GM12878 (cell line): ENCODE measurements at regions not wholly inside any gene's neighbourhood (a gene's known extent, or its start where the extent isn't known, plus 50 kb on each side); places are given as distances from the start of the nearest gene placed in this dataset.

Experiments used
- ATAC-seq: fragments of 200-7000 bp; cut with Tn5 transposase; 3 replicates; pipeline ENCODE4 v1.9.1; 2020; ENCODE audit warnings: mild to moderate bottlenecking, moderate library complexity
- BruUV-seq: library from RNA; stranded (reverse); fragments of 400-500 nt; replicated peaks from 2 replicates; lab custom pipeline; 2021; lab: Mats Ljungman, UMichigan
- CTCF ChIA-PET: fragments of 300-600 bp; sonication (Branson Sonifier 250); formaldehyde crosslinking; extraction: SDS; loops from one replicate; lab custom pipeline; 2021; ENCODE audit warnings: inconsistent platforms; lab: Yijun Ruan, JAX
- POLR2A ChIA-PET: fragments of 350-600 bp; formaldehyde crosslinking; extraction: SDS; loops from one replicate; lab custom pipeline; 2021; ENCODE audit warnings: inconsistent platforms; lab: Charles Lee
- RAD21 ChIA-PET: fragments of 300-600 bp; sonication (Branson Sonifier 250); formaldehyde crosslinking; loops from one replicate; lab custom pipeline; 2023; ENCODE audit warnings: antibody characterized with exemption; ENCODE audit not compliant: unreplicated experiment; lab: Charles Lee
- SMC1A ChIA-PET: fragments of 300-600 bp; sonication (Branson Sonifier 250); formaldehyde crosslinking; loops from one replicate; lab custom pipeline; 2023; ENCODE audit not compliant: unreplicated experiment, uncharacterized antibody; lab: Charles Lee
- DNase-seq: peaks from one replicate; pipeline ENCODE4 v3.0.0-alpha.2; 2011; ENCODE audit warnings: low read depth, low spot score
- FAIRE-seq: peaks from 3 replicates; lab custom pipeline; 2011; peaks lifted over from hg19 to GRCh38; lab: Jason Lieb, UNC
- H2AFZ ChIP-seq: 2 replicates; pipeline ENCODE4 v1.6.0; 2011; ENCODE audit warnings: low read depth, low read length, control low read depth; ENCODE audit not compliant: control insufficient read depth
- H3K27ac ChIP-seq: 2 replicates; pipeline ENCODE4 v1.5.1; 2011; ENCODE audit warnings: control low read depth; ENCODE audit not compliant: control insufficient read depth, insufficient read depth
- H3K27me3 ChIP-seq, 2 experiments: replicated peaks in 1 of 2; 2 replicates each; pipeline versions ENCODE4 v1.6.0 to v1.6.1; 2011; ENCODE audit warnings: low read length in 1 of 2; ENCODE audit not compliant: control insufficient read depth in 2 of 2, insufficient read depth in 2 of 2
- H3K36me3 ChIP-seq, 2 experiments: 2 replicates each; pipeline ENCODE4 v1.5.1; 2011; ENCODE audit warnings: low read length in 1 of 2; ENCODE audit not compliant: control insufficient read depth in 2 of 2, insufficient read depth in 2 of 2
- H3K4me1 ChIP-seq: 2 replicates; pipeline ENCODE4 v1.6.1; 2011; ENCODE audit warnings: mild to moderate bottlenecking, low read length, moderate library complexity, mixed read lengths; ENCODE audit not compliant: control insufficient read depth, insufficient read depth
- H3K4me2 ChIP-seq: 2 replicates; pipeline ENCODE4 v1.6.0; 2011; ENCODE audit warnings: control low read depth; ENCODE audit not compliant: control insufficient read depth, insufficient read depth
- H3K4me3 ChIP-seq: fragments of 200-600 bp; sonication (generic); 2 replicates; pipeline ENCODE4 v1.5.1; 2016
- H3K79me2 ChIP-seq: 2 replicates; pipeline ENCODE4 v1.6.0; 2011; ENCODE audit warnings: low read length; ENCODE audit not compliant: control insufficient read depth, insufficient read depth
- H3K9ac ChIP-seq: 2 replicates; pipeline ENCODE4 v1.8.0; 2011; ENCODE audit warnings: low read length, control low read depth, mixed read lengths; ENCODE audit not compliant: control insufficient read depth, insufficient read depth
- H3K9me3 ChIP-seq: replicated peaks from 3 replicates; pipeline ENCODE4 v1.5.1; 2011; ENCODE audit warnings: mild to moderate bottlenecking, low read length; ENCODE audit not compliant: control insufficient read depth, insufficient read depth
- H4K20me1 ChIP-seq: 2 replicates; pipeline ENCODE4 v1.6.0; 2011; ENCODE audit not compliant: control insufficient read depth, insufficient read depth
- CTCF ChIP-seq, 3 experiments: IDR thresholded peaks in 2 of 3; conservative IDR thresholded peaks in 1 of 3; 2 replicates each; pipeline ENCODE4 v1.5.1; 2011; ENCODE audit warnings: low read depth in 3 of 3, low read length in 3 of 3, mild to moderate bottlenecking in 3 of 3, control low read depth in 2 of 3, moderate library complexity in 2 of 3, inconsistent platforms in 1 of 3, mixed read lengths in 1 of 3; ENCODE audit not compliant: control insufficient read depth in 2 of 3, insufficient read depth in 1 of 3; ENCODE audit errors: extremely low read depth in 1 of 3
- EZH2 ChIP-seq: IDR thresholded peaks from 2 replicates; pipeline ENCODE4 v1.6.1; 2012; ENCODE audit warnings: low read depth, mild to moderate bottlenecking, control low read depth, inconsistent platforms, low read length, borderline replicate concordance; ENCODE audit not compliant: control insufficient read depth
- FOXM1 ChIP-seq: IDR thresholded peaks from 2 replicates; pipeline ENCODE4 v1.6.1; 2012; ENCODE audit warnings: low read depth, mild to moderate bottlenecking, inconsistent platforms, low read length, moderate library complexity
- GABPA ChIP-seq: IDR thresholded peaks from 2 replicates; pipeline ENCODE4 v1.6.1; 2014; ENCODE audit warnings: antibody characterized with exemption, low read depth, mild to moderate bottlenecking, inconsistent platforms
- HCFC1 ChIP-seq: fragments of 150-350 bp; IDR thresholded peaks from 2 replicates; pipeline ENCODE4 v1.6.1; 2014; ENCODE audit warnings: low read length
- KDM1A ChIP-seq: fragments of 200-600 bp; sonication (generic); IDR thresholded peaks from 2 replicates; pipeline ENCODE4 v1.6.1; 2016; ENCODE audit warnings: borderline replicate concordance
- MTA2 ChIP-seq: fragments of 450-650 bp; IDR thresholded peaks from 2 replicates; pipeline ENCODE4 v1.6.1; 2016; ENCODE audit warnings: low read depth, mild to moderate bottlenecking, moderate library complexity
- MTA3 ChIP-seq: IDR thresholded peaks from 2 replicates; pipeline ENCODE4 v1.6.1; 2012; ENCODE audit warnings: low read length, inconsistent platforms, borderline replicate concordance
- PKNOX1 ChIP-seq: fragments of 450-650 bp; IDR thresholded peaks from 2 replicates; pipeline ENCODE4 v1.6.1; 2016; ENCODE audit warnings: mild to moderate bottlenecking
- SPI1 ChIP-seq: IDR thresholded peaks from 2 replicates; pipeline ENCODE4 v1.6.1; 2011; ENCODE audit warnings: low read depth, mild to moderate bottlenecking, low read length, moderate library complexity, borderline replicate concordance; ENCODE audit not compliant: insufficient read depth
- SREBF1 ChIP-seq: IDR thresholded peaks from 2 replicates; pipeline ENCODE4 v1.6.1; 2012; ENCODE audit warnings: mild to moderate bottlenecking, low read length
- SREBF2 ChIP-seq: IDR thresholded peaks from 2 replicates; pipeline ENCODE4 v1.6.1; 2012; ENCODE audit warnings: mild to moderate bottlenecking, low read length
- STAT1 ChIP-seq: fragments of 450-650 bp; conservative IDR thresholded peaks from 2 replicates; pipeline ENCODE4 v1.6.1; 2014; ENCODE audit warnings: antibody characterized with exemption, mild to moderate bottlenecking
- SUZ12 ChIP-seq: fragments of 200-600 bp; sonication (generic); IDR thresholded peaks from one replicate; pipeline ENCODE4 v1.6.1; 2018; ENCODE audit warnings: antibody characterized with exemption, mild to moderate bottlenecking; ENCODE audit not compliant: unreplicated experiment
- TCF12 ChIP-seq: IDR thresholded peaks from 2 replicates; pipeline ENCODE4 v1.6.1; 2011; ENCODE audit warnings: low read depth, mild to moderate bottlenecking, low read length
- ZNF207 ChIP-seq: fragments of 450-650 bp; IDR thresholded peaks from 2 replicates; pipeline ENCODE4 v1.6.1; 2014; ENCODE audit warnings: antibody characterized with exemption, mild to moderate bottlenecking, borderline replicate concordance
- ZZZ3 ChIP-seq: IDR thresholded peaks from 2 replicates; pipeline ENCODE4 v1.6.1; 2011; ENCODE audit warnings: low read depth; ENCODE audit not compliant: control insufficient read depth, insufficient read length
- WGBS: methylation state at CpG from one replicate; pipeline ENCODE4 v1.1.6; 2016; ENCODE audit warnings: low lambda C conversion rate; ENCODE audit not compliant: insufficient replicate concordance, insufficient coverage; ENCODE audit errors: missing lambda C conversion rate; 5-methylcytosine and 5-hydroxymethylcytosine counted together
- in situ Hi-C: fragments of 300-500 bp; cut with MboI; formaldehyde crosslinking; loops from 9 replicates; pipeline ENCODE4 v1.14.3; 2018; ENCODE audit warnings: mixed read lengths
- intact Hi-C: fragments of 100-400 bp; cut with micrococcal nuclease; formaldehyde crosslinking; loops from one replicate; pipeline ENCODE4 v1.14.2; 2022; ENCODE audit not compliant: unreplicated experiment
- TF ChIP-seq, protein P1 (sequence below): IDR thresholded peaks from 2 replicates; pipeline ENCODE4 v1.6.1; 2012; ENCODE audit warnings: low read depth, low read length, improper control_type of control experiment

DNA sequence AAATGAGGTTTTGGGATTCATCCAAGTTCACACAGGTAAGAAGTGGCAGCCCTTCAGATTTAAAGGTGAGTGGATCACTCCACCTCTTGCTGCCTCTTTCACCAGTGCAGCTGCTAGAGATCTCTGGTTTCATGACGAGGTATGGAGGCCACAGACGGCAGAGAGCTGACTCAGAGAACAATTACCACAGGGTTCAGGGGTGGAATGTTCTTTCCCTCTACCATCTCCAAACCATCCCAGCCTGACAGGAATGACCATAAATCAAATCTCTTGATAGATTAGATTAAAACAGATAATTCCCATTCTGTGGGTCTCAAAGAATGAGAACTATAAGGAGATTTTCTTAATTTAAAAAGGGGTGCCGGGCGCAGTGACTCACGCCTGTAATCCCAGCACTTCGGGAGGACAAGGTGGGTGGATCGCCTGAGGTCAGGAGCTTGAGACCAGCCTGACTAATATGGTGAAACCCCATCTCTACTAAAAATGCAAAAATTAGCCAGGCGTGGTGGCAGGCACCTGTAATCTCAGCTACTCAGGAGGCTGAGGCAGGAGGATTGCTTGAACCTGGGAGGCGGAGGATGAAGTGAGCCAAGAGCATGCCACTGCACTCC is 174.2 kb upstream of the ATP11B start:
- no peak overlapping the region for H3K4me2 ChIP-seq
- no peaks in the 10 kb centered on the region for H3K4me1 ChIP-seq
- no peak overlapping the region for H3K27ac ChIP-seq
- ChIA-PET SMC1A (no interaction called here), POLR2A (no interaction called here), CTCF (interaction anchor here (0.7 to 1.8 kb wide), 3 partner anchors 9 to 913 kb away, joined by 3 to 4 read pairs (median 3); no protein-coding TSS in a partner anchor), RAD21 (interaction anchor here (0.9 kb wide), 1 partner anchor 917 kb away, joined by 3 read pairs; no protein-coding TSS in a partner anchor)
- H3K79me2 ChIP-seq: no peaks in the 10 kb centered on the region
- no peaks in the 10 kb centered on the region for H3K9me3 ChIP-seq
- intact Hi-C loops (loop anchor here (1.0 to 10.0 kb wide), 3 partner anchors 64 to 910 kb away; no protein-coding TSS in a partner anchor), in situ Hi-C loops (loop anchor here (5.0 kb wide), 1 partner anchor 912 kb away; no protein-coding TSS in a partner anchor)
- no peaks in the 10 kb centered on the region for H4K20me1 ChIP-seq
- H3K27me3 ChIP-seq: no peaks in the 10 kb centered on the region; a peak in 1 of 4 replicates
- BruUV-seq: no TSS peak
- ATAC-seq (peak; percentile 44; the same call in 2 of the 3 replicates), DNase-seq (no peak), FAIRE-seq (no peak)
- no peak overlapping the region for H3K9ac ChIP-seq
- H3K36me3 ChIP-seq: no peaks in the 10 kb centered on the region
- no peak overlapping the region for H2AFZ ChIP-seq
- WGBS: 6% methylated on average over 9 of the region's 9 CpGs
- TF ChIP-seq MTA2: no peak
- no peak for TF ChIP-seq SPI1
- no peak for TF ChIP-seq ZZZ3
- TF ChIP-seq MTA3: no peak
- no peak for TF ChIP-seq EZH2
- no peak for TF ChIP-seq PKNOX1
- TF ChIP-seq SUZ12: no peak
- TF ChIP-seq SREBF1: no peak
- no peak for TF ChIP-seq ZNF207
- no peak for TF ChIP-seq FOXM1
- no peak for TF ChIP-seq CTCF (IDR thresholded peaks at IDR 0.05 in 2 of 3, conservative IDR thresholded peaks at IDR 0.05 in 1 of 3; ENCODE audit: control insufficient read depth in 2 of 3, extremely low read depth in 1 of 3, insufficient read depth in 1 of 3, low read depth in 3 of 3, low read length in 3 of 3)
- TF ChIP-seq GABPA: no peak
- TF ChIP-seq STAT1: no peak
- no peak for TF ChIP-seq TCF12
- no peak for TF ChIP-seq KDM1A
- TF ChIP-seq, protein P1, sequence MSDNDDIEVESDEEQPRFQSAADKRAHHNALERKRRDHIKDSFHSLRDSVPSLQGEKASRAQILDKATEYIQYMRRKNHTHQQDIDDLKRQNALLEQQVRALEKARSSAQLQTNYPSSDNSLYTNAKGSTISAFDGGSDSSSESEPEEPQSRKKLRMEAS: no peak
- no peak for TF ChIP-seq SREBF2
- TF ChIP-seq HCFC1: no peak
- no peak overlapping the region for H3K4me3 ChIP-seq
